ENCODE measurements at regions not wholly inside any gene's neighbourhood (a gene's known extent, or its start where the extent isn't known, plus 50 kb on each side); places are given as distances from the start of the nearest gene placed in this dataset.
"Not testable (repeated sequence)": the region's sequence is repeated elsewhere in the genome, so short reads cannot be mapped to it uniquely, and the experiment has no call there.

- DNase-seq = not testable (repeated sequence)
Measured at GRCh38 chr9:126190994-126191393, 135.6 kb upstream of the MVB12B start.

GRCh38 chr9:126198854-126199253 lies 127.8 kb upstream of the MVB12B start:
- no peak for DNase-seq

GRCh38 chr9:126203313-126203712 lies 123.3 kb upstream of the MVB12B start:
- DNase-seq = no peak

GRCh38 chr9:126204197-126204596 lies 122.4 kb upstream of the MVB12B start:
- DNase-seq = no peak

- DNase-seq = no peak
Measured at GRCh38 chr9:126204708-126205225, 121.9 kb upstream of the MVB12B start.

- no peak for DNase-seq
Measured at GRCh38 chr9:126205265-126205664, 121.4 kb upstream of the MVB12B start.

- no peak for DNase-seq
Measured at GRCh38 chr9:126205845-126206498, 120.7 kb upstream of the MVB12B start.

- DNase-seq = no peak
Measured at GRCh38 chr9:126207256-126207655, 119.4 kb upstream of the MVB12B start.

- no peak for DNase-seq
Measured at GRCh38 chr9:126208216-126208758, 118.3 kb upstream of the MVB12B start.

GRCh38 chr9:126211441-126212074 lies 115.1 kb upstream of the MVB12B start:
- DNase-seq = no peak

- no peak for DNase-seq
Measured at GRCh38 chr9:126215486-126215885, 111.1 kb upstream of the MVB12B start.

GRCh38 chr9:126216826-126217225 lies 109.8 kb upstream of the MVB12B start:
- no peak for DNase-seq

- DNase-seq = no peak
Measured at GRCh38 chr9:126217250-126217653, 109.4 kb upstream of the MVB12B start.

GRCh38 chr9:126217797-126218196 lies 108.8 kb upstream of the MVB12B start:
- no peak for DNase-seq

GRCh38 chr9:126218359-126219125 lies 108.1 kb upstream of the MVB12B start:
- DNase-seq = no peak

GRCh38 chr9:126219166-126219565 lies 107.5 kb upstream of the MVB12B start:
- no peak for DNase-seq

- DNase-seq = no peak
Measured at GRCh38 chr9:126219648-126220063, 107.0 kb upstream of the MVB12B start.

- DNase-seq = no peak
Measured at GRCh38 chr9:126221480-126221879, 105.1 kb upstream of the MVB12B start.

GRCh38 chr9:126222363-126222834 lies 104.2 kb upstream of the MVB12B start:
- no peak for DNase-seq

GRCh38 chr9:126222835-126223431 lies 103.7 kb upstream of the MVB12B start:
- DNase-seq = no peak

GRCh38 chr9:126223798-126224531 lies 102.7 kb upstream of the MVB12B start:
- no peak for DNase-seq
